Liver (tissue), 8 donors: ENCODE measurements at regions not wholly inside any gene's neighbourhood (a gene's known extent, or its start where the extent isn't known, plus 50 kb on each side); places are given as distances from the start of the nearest gene placed in this dataset.

Experiments
- DNase-seq: peaks from one replicate; pipeline ENCODE4 v3.0.0-alpha.2; 2017; ENCODE audit warnings: low spot score
- H3K27ac ChIP-seq, 2 donors: one replicate each; pipeline ENCODE4 v1.7.0; 2013; ENCODE audit warnings: inconsistent platforms in 2 of 2, low read length in 2 of 2, control low read depth in 1 of 2, low read depth in 1 of 2, mild to moderate bottlenecking in 1 of 2
- H3K27me3 ChIP-seq, 4 donors: one replicate each; pipeline versions ENCODE4 v1.6.1 to v1.7.0; 2013; ENCODE audit warnings: low read length in 3 of 4, inconsistent platforms in 1 of 4, mild to moderate bottlenecking in 1 of 4, moderate library complexity in 1 of 4; ENCODE audit not compliant: control insufficient read depth in 4 of 4, insufficient read depth in 4 of 4
- H3K36me3 ChIP-seq, 4 donors: one replicate each; pipeline versions ENCODE4 v1.6.1 to v1.7.0; 2013; ENCODE audit warnings: low read length in 3 of 4, mild to moderate bottlenecking in 3 of 4, low read depth in 1 of 4, moderate library complexity in 1 of 4; ENCODE audit not compliant: control insufficient read depth in 4 of 4, insufficient read depth in 3 of 4
- H3K4me1 ChIP-seq, 4 donors: one replicate each; pipeline versions ENCODE4 v1.6.1 to v1.7.0; 2013; ENCODE audit warnings: low read length in 3 of 4, mild to moderate bottlenecking in 3 of 4, moderate library complexity in 1 of 4; ENCODE audit not compliant: control insufficient read depth in 4 of 4, insufficient read depth in 4 of 4
- H3K4me3 ChIP-seq, 3 donors: one replicate each; pipeline versions ENCODE4 v1.6.1 to v1.7.0; 2013; ENCODE audit warnings: low read length in 3 of 3, control low read depth in 1 of 3, low read depth in 1 of 3, mild to moderate bottlenecking in 1 of 3
- H3K9ac ChIP-seq, 2 donors: one replicate each; pipeline ENCODE4 v1.7.0; 2013; ENCODE audit warnings: low read length in 2 of 2, mild to moderate bottlenecking in 2 of 2, moderate library complexity in 2 of 2, control low read depth in 1 of 2, low read depth in 1 of 2
- H3K9me3 ChIP-seq, 4 donors: one replicate each; pipeline versions ENCODE4 v1.6.1 to v1.7.0; 2013; ENCODE audit warnings: low read length in 3 of 4; ENCODE audit not compliant: control insufficient read depth in 4 of 4
- ATF3 ChIP-seq: IDR thresholded peaks from 2 replicates; pipeline ENCODE4 v1.6.1; 2016; ENCODE audit warnings: antibody characterized with exemption
- CTCF ChIP-seq: fragments of 150-350 bp; IDR thresholded peaks from 2 replicates; pipeline ENCODE4 v1.5.1; 2017; ENCODE audit warnings: improper control_type of control experiment, low read depth, low read length; ENCODE audit not compliant: missing input control
- EGR1 ChIP-seq, 2 donors: IDR thresholded peaks; 2 replicates each; pipeline ENCODE4 v1.6.1; 2016 to 2018; ENCODE audit warnings: antibody characterized with exemption in 2 of 2, low read depth in 2 of 2
- FOXA1 ChIP-seq: IDR thresholded peaks from 2 replicates; pipeline ENCODE4 v1.6.1; 2016; ENCODE audit warnings: antibody characterized with exemption
- FOXA2 ChIP-seq: IDR thresholded peaks from 2 replicates; pipeline ENCODE4 v1.6.1; 2016; ENCODE audit warnings: antibody characterized with exemption
- GABPA ChIP-seq, 2 donors: IDR thresholded peaks in 1 of 2; conservative IDR thresholded peaks in 1 of 2; 2 replicates each; pipeline ENCODE4 v1.6.1; 2016; ENCODE audit warnings: antibody characterized with exemption in 2 of 2, mild to moderate bottlenecking in 1 of 2, moderate library complexity in 1 of 2
- HNF4A ChIP-seq, 2 donors: conservative IDR thresholded peaks; 2 replicates each; pipeline ENCODE4 v1.6.1; 2016; ENCODE audit warnings: antibody characterized with exemption in 2 of 2, mild to moderate bottlenecking in 2 of 2
- HNF4G ChIP-seq: IDR thresholded peaks from 2 replicates; pipeline ENCODE4 v1.6.1; 2016; ENCODE audit warnings: antibody characterized with exemption
- JUND ChIP-seq, 2 donors: IDR thresholded peaks; 2 replicates each; pipeline ENCODE4 v1.6.1; 2016; ENCODE audit warnings: antibody characterized with exemption in 2 of 2
- MAX ChIP-seq: IDR thresholded peaks from 2 replicates; pipeline ENCODE4 v1.6.1; 2016; ENCODE audit warnings: antibody characterized with exemption
- NR2F2 ChIP-seq: IDR thresholded peaks from 2 replicates; pipeline ENCODE4 v1.6.1; 2016; ENCODE audit warnings: antibody characterized with exemption
- RAD21 ChIP-seq, 2 donors: IDR thresholded peaks; 2 replicates each; pipeline ENCODE4 v1.6.1; 2016; ENCODE audit warnings: antibody characterized with exemption in 2 of 2, mild to moderate bottlenecking in 2 of 2
- REST ChIP-seq: IDR thresholded peaks from 2 replicates; pipeline ENCODE4 v1.6.1; 2016; ENCODE audit warnings: antibody characterized with exemption, mild to moderate bottlenecking
- RXRA ChIP-seq, 2 donors: IDR thresholded peaks; 2 replicates each; pipeline ENCODE4 v1.6.1; 2017 to 2018; ENCODE audit warnings: antibody characterized with exemption in 2 of 2, mild to moderate bottlenecking in 1 of 2
- SP1 ChIP-seq: IDR thresholded peaks from 2 replicates; pipeline ENCODE4 v1.6.1; 2018; ENCODE audit warnings: antibody characterized with exemption, mild to moderate bottlenecking
- TAF1 ChIP-seq: conservative IDR thresholded peaks from 2 replicates; pipeline ENCODE4 v1.6.1; 2016; ENCODE audit warnings: antibody characterized with exemption, mild to moderate bottlenecking
- YY1 ChIP-seq: IDR thresholded peaks from 2 replicates; pipeline ENCODE4 v1.6.1; 2016; ENCODE audit warnings: antibody characterized with exemption, mild to moderate bottlenecking
- ZBTB33 ChIP-seq: IDR thresholded peaks from 2 replicates; pipeline ENCODE4 v1.6.1; 2016; ENCODE audit warnings: antibody characterized with exemption
- WGBS: extraction: QIAGEN DNeasy Blood & Tissue Kit; methylation state at CpG from one replicate; pipeline ENCODE4 v1.1.7; 2013; 5-methylcytosine and 5-hydroxymethylcytosine counted together
- donor health status: healthy.
- donor health status: healthy.
- donor health status: healthy.
- donor health status: healthy.
- donor health status: healthy.

- H3K27me3 ChIP-seq = no peaks in the 10 kb centered on the region
- H3K36me3 ChIP-seq = no peaks in the 10 kb centered on the region
- no peak overlapping the region for H3K4me3 ChIP-seq
- no peak overlapping the region for H3K9ac ChIP-seq
- no peak for DNase-seq
- peak overlapping the region; percentile 22 to 58 for H3K27ac ChIP-seq
- H3K9me3 ChIP-seq = no peaks in the 10 kb centered on the region
- TF ChIP-seq SP1 (peak; percentile 82), HNF4A (conservative IDR thresholded peaks at IDR 0.05) (peak; percentile 26 to 48), CTCF (no peak), JUND (IDR thresholded peaks at IDR 0.05) (no peak), RAD21 (IDR thresholded peaks at IDR 0.05) (peak in 1 of 2 donors; percentile 22), FOXA2 (no peak), ZBTB33 (no peak), TAF1 (no peak), REST (no peak), FOXA1 (no peak), GABPA (IDR thresholded peaks at IDR 0.05 in 1 of 2, conservative IDR thresholded peaks at IDR 0.05 in 1 of 2) (no peak), EGR1 (IDR thresholded peaks at IDR 0.05; ENCODE audit: low read depth in 2 of 2) (no peak), ATF3 (no peak), RXRA (IDR thresholded peaks at IDR 0.05) (peak; percentile 85 to 95), HNF4G (no peak), NR2F2 (no peak), MAX (no peak), YY1 (no peak)
- H3K4me1 ChIP-seq = peaks cover 5 to 32% (median 11%) of the 10 kb centered on the region in 4 donors
- 49% methylated on average over 3 of the region's 3 CpGs for WGBS
These were observed 245.0 kb upstream of the RBBP8 start for GRCh38 chr18:22687892-22688680.
